OCI-LY3 (cell line): ENCODE measurements at regions not wholly inside any gene's neighbourhood (a gene's known extent, or its start where the extent isn't known, plus 50 kb on each side); places are given as distances from the start of the nearest gene placed in this dataset.

ENCODE experiments used
- H2AFZ ChIP-seq: fragments of 200-600, 300-600 bp; shearing (Covaris generic); 2 replicates; pipeline ENCODE4 v1.6.0; 2014; ENCODE audit warnings: antibody characterized with exemption, low read depth, low read length
- H3K27ac ChIP-seq: fragments of 200-600, 300-600 bp; sonication (generic); 2 replicates; pipeline ENCODE4 v1.5.1; 2014; ENCODE audit warnings: mild to moderate bottlenecking, low read length, moderate library complexity, mixed read lengths
- H3K27me3 ChIP-seq: fragments of 200-600, 300-600 bp; sonication (generic); 2 replicates; pipeline ENCODE4 v1.6.1; 2014; ENCODE audit warnings: low read depth, low read length, mixed read lengths
- H3K36me3 ChIP-seq: fragments of 200-600, 300-600 bp; sonication (generic); replicated peaks from 2 replicates; pipeline ENCODE3; 2014; ENCODE audit warnings: low read depth, low read length, mixed read lengths
- H3K4me1 ChIP-seq: fragments of 300-600, 200-600 bp; sonication (generic); 2 replicates; pipeline ENCODE4 v1.6.1; 2014; ENCODE audit warnings: low read length, mixed read lengths
- H3K4me2 ChIP-seq: fragments of 200-600, 300-600 bp; sonication (generic); 2 replicates; pipeline ENCODE4 v1.6.1; 2014; ENCODE audit warnings: low read length, mixed read lengths
- H3K4me3 ChIP-seq: fragments of 300-600, 200-600 bp; sonication (generic); 2 replicates; pipeline ENCODE4 v1.5.1; 2014; ENCODE audit warnings: antibody characterized with exemption, mild to moderate bottlenecking, low read length, moderate library complexity
- H3K79me2 ChIP-seq: fragments of 300-600, 200-600 bp; shearing (Covaris generic); 2 replicates; pipeline ENCODE4 v1.6.1; 2014; ENCODE audit warnings: mild to moderate bottlenecking, low read length, mixed read lengths
- H3K9ac ChIP-seq: fragments of 300-600, 200-600 bp; shearing (Covaris generic); 2 replicates; pipeline ENCODE4 v1.6.0; 2014; ENCODE audit warnings: mild to moderate bottlenecking, low read length, moderate library complexity
- H3K9me3 ChIP-seq: fragments of 200-600, 300-600 bp; shearing (Covaris generic); 2 replicates; pipeline ENCODE4 v1.6.1; 2014; ENCODE audit warnings: low read length, mixed read lengths; ENCODE audit not compliant: insufficient read depth
- H4K20me1 ChIP-seq: fragments of 200-600, 300-600 bp; sonication (generic); 2 replicates; pipeline ENCODE4 v1.6.1; 2016; ENCODE audit warnings: low read length, mixed read lengths; ENCODE audit not compliant: insufficient read depth
- CTCF ChIP-seq: fragments of 200-600, 300-600 bp; sonication (generic); IDR thresholded peaks from 2 replicates; pipeline ENCODE4 v1.5.1; 2014; ENCODE audit warnings: antibody characterized with exemption, low read length, low read depth
- EZH2phosphoT487 ChIP-seq: fragments of 200-600 bp; shearing (Covaris generic); IDR thresholded peaks from 2 replicates; pipeline ENCODE4 v1.6.1; 2018; ENCODE audit warnings: antibody characterized with exemption, mixed run types, low read depth

- Histone ChIP-seq H2AFZ (no peak overlapping the region), H4K20me1 (no peaks in the 10 kb centered on the region), H3K9me3 (no peaks in the 10 kb centered on the region), H3K27me3 (peaks cover 8% of the 10 kb centered on the region; the same call in 1 of the 2 replicates), H3K27ac (no peak overlapping the region), H3K9ac (no peak overlapping the region), H3K4me2 (no peak overlapping the region), H3K79me2 (no peaks in the 10 kb centered on the region), H3K4me3 (no peak overlapping the region), H3K36me3 (no peaks in the 10 kb centered on the region), H3K4me1 (no peaks in the 10 kb centered on the region)
- TF ChIP-seq CTCF (no peak), EZH2phosphoT487 (no peak)
Measured at GRCh38 chr1:22368125-22368524, 83.5 kb upstream of the ZBTB40 start.

GRCh38 chr1:22369294-22370189 is 82.1 kb upstream of the ZBTB40 start:
- TF ChIP-seq EZH2phosphoT487 (no peak), CTCF (no peak)
- Histone ChIP-seq H3K27me3 (peaks cover 8% of the 10 kb centered on the region; the same call in 1 of the 2 replicates), H2AFZ (no peak overlapping the region)

GRCh38 chr1:22370190-22370498 is 81.5 kb upstream of the ZBTB40 start:
- no peaks in the 10 kb centered on the region for H4K20me1 ChIP-seq
- TF ChIP-seq CTCF (no peak), EZH2phosphoT487 (no peak)
- H3K79me2 ChIP-seq: no peaks in the 10 kb centered on the region
- peaks cover 8% of the 10 kb centered on the region; the same call in 1 of the 2 replicates for H3K27me3 ChIP-seq
- H3K9ac ChIP-seq: no peak overlapping the region
- H3K4me2 ChIP-seq: no peak overlapping the region
- no peaks in the 10 kb centered on the region for H3K9me3 ChIP-seq
- H3K36me3 ChIP-seq: no peaks in the 10 kb centered on the region
- H2AFZ ChIP-seq: no peak overlapping the region
- H3K4me1 ChIP-seq: no peaks in the 10 kb centered on the region
- no peak overlapping the region for H3K4me3 ChIP-seq
- no peak overlapping the region for H3K27ac ChIP-seq

More at GRCh38 chr1:22369294-22370189, 82.1 kb upstream of the ZBTB40 start:
- Histone ChIP-seq H3K9ac (no peak overlapping the region), H3K4me2 (no peak overlapping the region), H3K9me3 (no peaks in the 10 kb centered on the region), H3K4me3 (no peak overlapping the region), H3K27ac (no peak overlapping the region), H3K79me2 (no peaks in the 10 kb centered on the region), H3K36me3 (no peaks in the 10 kb centered on the region), H4K20me1 (no peaks in the 10 kb centered on the region), H3K4me1 (no peaks in the 10 kb centered on the region)

GRCh38 chr1:22371408-22371807 is 80.2 kb upstream of the ZBTB40 start:
- Histone ChIP-seq H4K20me1 (no peaks in the 10 kb centered on the region), H3K9ac (no peak overlapping the region), H3K27ac (no peak overlapping the region), H3K4me3 (no peak overlapping the region), H3K36me3 (no peaks in the 10 kb centered on the region), H3K79me2 (no peaks in the 10 kb centered on the region), H3K9me3 (no peaks in the 10 kb centered on the region), H3K4me2 (no peak overlapping the region), H2AFZ (no peak overlapping the region), H3K27me3 (peaks cover 2% of the 10 kb centered on the region; the same call in 1 of the 2 replicates), H3K4me1 (no peaks in the 10 kb centered on the region)
- TF ChIP-seq EZH2phosphoT487 (no peak), CTCF (no peak)
